Inferior parietal cortex (tissue), 1 donor: ENCODE measurements at regions not wholly inside any gene's neighbourhood (a gene's known extent, or its start where the extent isn't known, plus 50 kb on each side); places are given as distances from the start of the nearest gene placed in this dataset.

ENCODE experiments used
- DNase-seq: peaks from one replicate; pipeline ENCODE4 v3.0.0-alpha.2; 2016; ENCODE audit errors: extremely low spot score

DNA sequence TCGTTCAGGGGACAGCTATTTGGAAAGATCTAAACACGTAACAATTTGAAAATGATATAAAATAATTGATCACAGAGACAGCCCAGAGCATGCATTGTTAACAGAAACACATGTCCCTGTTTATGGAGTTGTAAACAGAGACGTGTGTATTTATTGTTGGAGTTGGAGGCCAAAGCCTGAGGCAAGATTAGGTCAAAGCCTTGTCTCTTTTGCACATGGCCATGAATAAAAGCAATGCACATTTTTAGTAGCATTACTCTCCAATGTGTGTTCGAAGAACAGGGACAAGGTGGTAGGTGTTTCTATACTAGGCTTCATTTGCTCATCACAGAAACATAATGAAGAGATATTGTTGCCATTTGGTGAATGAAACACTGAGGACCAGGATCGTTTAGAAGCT, 841.5 kb upstream of the FANCL start:
- DNase-seq, result no peak

DNA sequence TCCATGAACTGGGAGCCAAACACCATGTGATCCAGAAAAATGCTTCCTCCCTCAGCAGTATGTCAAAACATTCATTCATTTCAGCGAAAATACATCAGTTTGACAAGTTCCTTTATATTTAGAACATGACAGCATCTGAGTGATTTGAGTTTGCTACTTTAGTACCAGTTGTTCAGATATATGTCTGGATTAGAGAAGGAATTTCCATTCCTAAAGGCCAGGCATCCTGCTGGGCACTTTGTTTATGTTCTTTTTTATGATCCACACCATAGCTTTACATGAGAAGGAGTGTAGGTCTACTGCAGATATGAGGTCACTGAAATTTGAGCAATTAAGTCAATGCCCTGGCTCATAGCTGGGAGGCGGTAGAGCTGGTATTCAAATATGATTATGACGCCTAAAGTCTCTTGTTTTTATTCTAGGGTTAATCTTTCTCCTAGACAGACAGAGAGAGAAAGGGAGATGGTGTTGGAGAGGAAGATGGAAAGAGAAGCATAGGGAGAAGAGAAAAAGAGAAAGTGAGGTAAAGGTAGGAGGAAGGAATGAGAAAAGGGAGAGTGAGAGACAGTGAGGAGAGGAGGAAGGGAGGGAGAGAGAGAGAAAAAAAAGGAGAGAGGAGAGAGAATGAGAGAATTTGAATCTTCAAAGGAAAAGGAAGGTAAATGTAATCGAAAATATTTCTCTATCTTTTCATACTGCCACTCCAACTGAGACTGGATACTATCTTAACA, 839.5 kb upstream of the FANCL start:
- no peak for DNase-seq

DNA sequence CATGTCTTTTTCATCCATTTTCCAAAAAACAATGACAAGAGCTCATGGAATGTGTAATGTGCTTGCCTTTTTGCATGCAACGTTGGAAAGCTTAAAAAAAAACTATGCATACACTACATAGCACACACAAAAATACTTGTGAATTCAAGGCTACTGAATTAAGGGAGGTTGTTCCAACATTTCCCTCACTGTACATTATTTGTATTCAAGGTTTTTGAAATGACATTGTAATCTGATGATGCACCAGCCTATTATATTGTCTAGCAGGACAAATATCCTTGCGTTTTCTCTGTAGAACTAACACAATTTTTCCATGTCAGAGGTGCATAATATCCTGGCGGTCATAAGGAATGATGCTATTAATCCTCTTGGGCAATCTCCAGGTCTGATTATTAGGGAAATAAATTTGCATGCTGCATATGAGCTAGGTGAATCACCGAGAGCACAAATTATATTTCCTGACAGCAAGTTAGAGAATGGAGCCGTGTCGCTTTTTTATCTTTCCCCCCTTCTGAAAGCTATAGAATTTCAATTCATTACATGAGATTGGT, 836.9 kb upstream of the FANCL start:
- no peak for DNase-seq

DNA sequence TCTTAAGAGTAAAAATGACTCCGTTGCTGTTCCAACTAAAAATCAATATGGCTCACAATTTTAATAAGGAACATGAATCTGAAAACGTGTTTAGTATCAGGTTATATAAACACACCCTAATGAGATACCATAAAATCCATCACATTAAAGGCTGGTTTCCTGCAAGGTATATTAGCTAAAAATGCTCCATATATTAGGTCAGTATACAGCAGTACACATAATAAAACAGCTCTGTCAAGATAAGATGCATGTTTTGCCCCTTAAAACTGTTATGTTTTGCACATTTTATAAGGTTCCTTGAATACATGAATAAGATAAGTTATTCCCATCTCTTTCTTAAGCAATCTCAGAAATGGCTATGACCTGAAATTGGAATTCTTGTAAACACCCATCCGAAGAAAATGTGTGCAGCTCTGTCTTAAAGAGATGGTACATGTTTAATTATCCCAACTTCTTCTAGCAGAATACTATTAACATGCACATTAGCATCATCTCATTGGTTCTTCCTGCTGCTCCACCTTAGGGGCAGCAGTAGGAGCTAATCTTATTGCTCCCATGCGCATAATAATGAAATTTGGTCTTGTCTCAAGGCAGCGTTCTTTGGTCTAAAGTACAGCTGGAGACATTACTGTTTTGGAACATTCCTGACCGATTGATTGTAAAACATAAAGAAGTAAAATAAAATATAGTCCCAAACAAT, 836.1 kb upstream of the FANCL start:
- no peak for DNase-seq

DNA sequence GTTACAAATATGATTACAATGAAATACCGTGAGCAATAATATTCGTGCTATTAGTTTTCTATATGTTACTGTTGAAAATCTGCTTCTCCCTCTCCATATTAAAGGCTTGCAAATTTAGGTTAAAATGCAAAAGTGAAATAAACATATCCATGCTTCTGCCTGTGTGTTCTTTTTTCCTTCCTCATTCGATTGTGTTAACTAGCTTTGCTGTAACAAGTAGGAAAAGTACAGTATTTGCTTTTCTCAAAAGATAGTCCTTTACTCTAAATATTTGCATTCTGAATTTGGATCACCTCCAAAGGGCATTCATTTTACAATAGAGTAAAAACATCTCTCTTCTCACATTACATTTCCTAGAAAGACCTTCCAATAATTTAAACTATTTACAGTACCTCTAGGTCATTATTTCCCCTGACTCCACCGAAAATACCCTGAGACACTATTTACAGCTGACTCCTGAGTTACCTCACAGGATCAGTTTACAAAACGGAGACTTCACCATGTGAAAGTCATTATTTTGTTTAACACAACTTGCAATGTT, 835.0 kb upstream of the FANCL start:
- DNase-seq, result no peak

DNA sequence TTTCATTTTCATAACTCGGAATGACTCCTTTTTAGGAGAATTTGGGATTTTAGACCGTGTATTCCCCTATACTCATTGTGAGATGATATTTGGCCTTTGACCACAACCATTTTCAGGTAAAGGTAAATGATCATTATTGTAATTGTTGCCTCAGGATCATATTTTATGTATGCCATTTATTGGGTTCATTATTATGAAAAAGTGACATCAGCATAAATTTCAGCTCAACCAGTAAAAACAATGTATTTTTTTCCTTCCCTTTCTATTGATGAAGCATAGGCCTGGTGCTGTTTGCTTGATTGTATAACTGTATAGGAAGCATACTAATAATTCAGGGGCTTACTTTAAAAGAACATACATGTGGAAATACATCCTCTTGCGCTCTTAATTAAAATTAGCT, 832.9 kb upstream of the FANCL start:
- DNase-seq, result no peak

DNA sequence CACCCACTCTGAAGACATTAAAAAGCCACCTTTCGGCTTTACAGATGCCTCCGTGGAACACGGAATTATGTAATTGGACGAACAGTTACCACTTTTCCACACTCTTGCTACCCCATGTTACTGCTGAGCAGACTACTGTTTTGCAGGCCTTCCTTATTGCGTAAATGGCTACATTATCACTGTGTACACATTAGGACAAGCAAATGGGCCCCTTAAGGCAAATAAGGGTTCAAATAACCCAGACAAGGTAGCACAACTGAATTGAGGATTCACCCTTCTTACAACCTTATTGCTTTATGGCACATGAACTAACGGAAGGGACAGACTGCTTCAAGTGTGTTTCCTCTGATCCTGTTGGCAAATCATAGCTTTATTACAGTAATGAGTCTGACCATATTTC, 832.2 kb upstream of the FANCL start:
- DNase-seq, result no peak

DNA sequence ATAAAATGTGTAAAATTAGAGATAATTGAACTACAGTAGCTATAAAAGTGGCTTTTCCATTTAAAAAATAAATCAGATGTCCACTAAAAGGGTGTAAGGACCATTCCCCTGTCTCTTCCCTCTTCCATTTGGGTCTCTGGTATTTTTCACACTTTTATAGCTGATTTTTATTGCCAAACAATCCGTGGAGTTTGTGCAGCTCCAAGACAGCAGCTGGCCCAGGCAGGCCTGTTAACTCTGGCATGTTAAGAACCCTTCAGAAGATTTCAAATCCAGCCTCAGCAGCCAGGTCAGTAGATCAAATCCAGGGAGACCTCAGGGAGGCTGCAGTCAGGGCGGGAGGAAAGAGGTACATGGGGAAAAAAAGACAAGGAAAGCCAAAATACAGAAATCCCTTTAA, 827.1 kb upstream of the FANCL start:
- DNase-seq, result no peak

DNA sequence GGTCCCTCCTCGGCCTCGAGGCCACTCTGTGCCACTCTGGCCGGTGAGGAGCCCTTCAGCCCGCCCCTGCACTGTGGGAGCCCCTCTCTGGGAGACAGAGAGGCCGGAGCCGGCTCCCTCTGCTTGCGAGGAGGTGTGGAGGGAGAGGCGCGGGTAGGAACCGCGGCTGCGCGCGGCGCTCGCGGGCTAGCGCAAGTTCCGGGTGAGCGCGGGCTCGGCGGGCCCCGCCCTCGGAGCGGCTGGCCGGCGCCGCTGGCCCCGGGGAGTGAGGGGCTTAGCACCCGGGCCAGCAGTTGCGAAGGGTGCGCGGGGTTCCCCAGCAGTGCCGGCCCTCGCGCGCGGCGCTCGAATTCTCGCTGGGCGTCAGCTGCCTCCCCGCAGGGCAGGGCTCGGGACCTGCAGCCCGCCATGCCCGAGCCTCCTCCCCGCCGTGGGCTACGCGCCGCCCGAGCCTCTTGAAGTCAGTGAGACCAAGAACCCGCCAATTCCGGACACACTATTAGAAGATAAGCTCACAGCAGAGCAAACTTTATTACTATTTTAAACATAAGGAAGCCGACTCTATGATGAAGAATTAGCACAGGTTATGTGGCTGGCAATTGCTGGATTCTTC, 825.8 kb upstream of the FANCL start:
- no peak for DNase-seq

DNA sequence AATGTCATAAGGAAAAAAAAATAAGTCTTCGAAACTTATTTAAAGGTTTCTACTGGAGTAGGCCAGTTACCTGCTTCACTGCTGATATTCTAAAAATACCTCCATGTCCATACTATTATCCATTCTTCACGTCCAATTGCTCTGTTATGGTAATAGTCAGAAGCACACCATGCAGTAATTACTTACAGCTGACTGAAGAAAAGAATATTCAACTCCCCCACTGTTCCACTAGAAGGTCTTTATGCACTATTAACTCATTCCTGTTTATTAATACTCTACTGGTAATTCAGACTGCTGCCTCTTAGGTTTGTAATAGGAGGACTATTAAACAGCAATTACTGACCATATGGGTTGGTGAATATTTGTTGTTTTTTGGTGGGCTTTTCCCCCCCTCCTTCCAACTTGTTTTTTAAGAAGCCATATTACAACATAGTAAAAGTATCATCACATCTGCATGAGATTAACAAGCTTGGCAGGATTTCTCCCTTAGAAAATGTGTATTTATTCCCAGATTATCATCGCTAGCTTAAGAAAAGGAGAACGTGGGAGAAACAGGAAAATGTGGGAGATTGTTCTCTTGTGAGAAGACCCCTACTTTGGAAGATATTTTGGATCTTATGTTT, 806.4 kb upstream of the FANCL start:
- DNase-seq, result no peak

DNA sequence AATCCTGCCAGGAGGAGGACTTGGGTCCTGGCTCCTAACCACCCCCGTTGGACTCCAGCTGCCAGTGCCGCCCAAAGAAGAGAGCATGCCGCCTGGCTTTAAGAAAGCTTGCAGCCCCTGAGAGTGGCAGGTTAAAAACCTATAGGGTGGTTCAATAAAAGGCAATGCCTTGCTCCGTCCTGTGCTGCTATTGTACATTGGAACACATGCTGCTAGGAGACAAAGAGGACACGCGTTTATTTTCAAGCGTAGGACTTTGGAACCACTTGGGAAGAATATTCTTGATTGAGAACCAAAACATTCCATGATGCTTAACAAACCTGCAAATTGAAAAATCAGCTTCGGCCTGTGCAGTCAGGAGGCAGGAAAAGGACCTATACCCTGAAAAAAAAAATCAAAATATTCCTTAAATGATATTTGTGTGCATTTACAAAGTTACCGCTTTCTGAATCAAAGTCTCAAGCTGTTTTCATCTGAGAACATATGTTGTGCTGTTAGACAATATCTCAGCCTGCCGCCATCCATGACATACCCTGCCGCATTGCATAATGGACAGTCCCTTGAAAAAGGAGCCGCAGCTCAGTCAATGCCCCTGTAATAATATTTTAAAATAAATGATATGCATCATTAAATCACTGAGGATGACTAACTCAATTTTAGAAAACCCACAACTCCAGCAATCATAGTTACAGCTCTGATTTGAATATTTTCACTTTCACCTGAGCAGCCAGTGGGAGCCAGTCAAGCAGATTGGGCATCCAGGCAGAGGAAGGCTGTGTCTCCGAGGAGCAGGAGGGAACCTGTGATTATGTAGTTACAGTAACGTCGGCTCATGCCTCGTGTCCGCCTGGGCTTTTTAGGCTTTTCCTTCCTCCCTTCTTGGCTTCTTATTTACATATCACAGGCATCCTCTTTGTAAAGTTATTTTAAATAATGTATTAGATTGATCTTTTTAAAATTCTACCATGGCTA, 805.6 kb upstream of the FANCL start:
- no peak for DNase-seq

DNA sequence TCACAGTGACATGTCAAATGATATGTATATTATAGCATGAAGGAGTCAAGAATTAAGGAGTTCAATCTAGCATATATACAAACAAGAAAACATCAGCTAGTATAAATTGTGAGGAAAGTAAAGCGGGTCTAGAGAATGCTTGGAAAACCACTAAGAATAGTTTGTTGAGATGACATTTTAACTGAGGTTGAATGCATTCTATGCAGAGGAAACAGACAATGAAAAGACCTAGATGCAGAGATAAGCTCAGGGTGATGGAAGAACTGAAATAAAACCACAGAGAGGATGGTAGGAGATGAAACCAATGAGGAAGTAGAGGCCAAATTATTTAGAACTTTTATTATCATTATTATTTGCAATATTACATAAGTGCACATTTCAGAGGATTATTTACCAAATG, 803.6 kb upstream of the FANCL start:
- no peak for DNase-seq

DNA sequence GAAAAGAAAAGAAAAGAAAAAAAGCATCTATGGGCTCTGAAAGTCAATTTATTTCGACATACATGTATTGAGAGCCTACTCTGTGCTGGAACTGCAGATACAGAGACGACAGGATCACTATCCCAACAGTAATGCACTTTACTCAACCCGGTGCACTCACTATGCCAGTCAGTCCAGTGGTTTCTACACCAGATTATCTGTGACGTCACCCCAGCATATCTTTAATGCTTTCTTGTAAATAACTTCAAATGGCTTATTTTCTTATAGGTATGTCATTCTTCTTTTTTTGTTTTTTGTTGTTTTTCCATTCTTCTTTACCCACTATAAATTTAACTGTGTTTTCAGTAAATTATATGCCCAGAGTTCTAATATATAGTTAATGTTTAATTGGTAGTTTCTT, 800.0 kb upstream of the FANCL start:
- no peak for DNase-seq

DNA sequence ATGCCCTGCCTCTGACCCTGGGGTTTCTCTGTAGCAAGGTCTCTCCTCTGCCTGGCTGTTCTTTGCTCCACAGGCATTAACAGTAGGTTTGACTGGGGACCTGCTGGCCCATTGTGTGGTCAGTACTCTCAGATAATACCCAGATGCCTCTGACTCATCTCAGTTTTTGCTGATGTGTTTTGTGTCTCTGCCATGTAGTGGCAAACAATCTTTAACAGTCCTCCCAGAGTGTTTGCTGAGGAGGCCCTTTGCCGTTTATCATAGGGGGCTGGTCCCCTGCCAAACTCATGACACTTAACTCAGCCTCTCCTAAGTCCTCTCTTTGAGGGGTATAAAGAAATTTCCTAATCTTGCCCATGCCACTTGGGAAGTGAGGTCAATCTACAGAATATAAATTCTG, 793.7 kb upstream of the FANCL start:
- DNase-seq, result no peak

DNA sequence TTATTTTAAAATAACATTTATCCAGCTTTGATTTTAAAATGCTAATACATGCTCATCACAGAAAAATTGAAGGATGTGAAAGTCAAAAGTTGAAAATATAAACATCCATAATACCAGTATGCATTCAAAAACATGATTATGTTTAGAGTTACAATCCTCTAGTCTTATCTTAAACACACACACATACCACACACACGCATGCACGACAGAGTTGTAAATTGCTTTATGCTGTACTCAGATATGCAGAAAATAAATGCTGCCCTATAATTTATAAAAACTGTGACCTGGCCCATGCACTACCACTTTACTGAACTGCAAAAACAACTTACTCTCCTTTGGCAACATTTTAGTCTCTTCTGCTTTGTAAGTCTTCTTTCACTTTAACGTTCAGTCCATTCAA, 793.0 kb upstream of the FANCL start:
- DNase-seq, result no peak

DNA sequence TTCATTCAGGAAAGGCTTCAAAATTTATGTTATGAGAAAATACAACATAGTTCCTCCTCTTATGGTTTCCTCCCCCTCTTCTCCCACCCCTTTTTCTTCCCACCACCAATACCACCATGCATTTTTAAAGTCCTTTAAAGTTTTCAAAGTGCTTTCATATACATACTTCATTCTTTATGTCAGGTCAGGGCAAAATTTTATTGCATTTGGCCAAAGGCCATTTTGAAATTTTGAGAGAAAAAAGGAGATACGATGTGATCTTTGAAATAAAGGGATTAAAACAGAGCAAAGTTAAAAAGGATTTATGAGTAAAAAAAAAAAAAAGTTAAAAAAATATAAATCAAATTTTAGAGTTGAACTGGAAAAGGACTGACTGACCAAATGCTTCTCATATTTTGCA, 792.5 kb upstream of the FANCL start:
- no peak for DNase-seq

DNA sequence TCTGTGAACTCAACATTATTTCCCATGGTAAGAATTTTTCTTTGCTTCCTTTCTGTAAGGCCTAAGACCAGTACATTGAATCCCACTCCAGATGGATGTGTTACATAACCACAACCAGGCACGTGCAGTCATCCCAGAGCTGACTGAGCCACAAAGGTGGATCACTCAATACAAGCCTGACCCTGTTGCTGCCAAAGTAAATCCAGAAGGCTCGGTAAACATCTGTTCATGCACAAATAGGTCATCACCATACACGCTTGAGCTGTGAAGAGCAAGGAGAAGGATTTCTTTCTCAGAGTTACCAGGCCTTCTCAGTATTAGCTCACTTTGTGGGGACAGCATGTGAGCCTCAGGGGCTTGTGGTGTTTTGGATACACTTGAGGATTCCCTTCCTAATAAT, 791.4 kb upstream of the FANCL start:
- no peak for DNase-seq

DNA sequence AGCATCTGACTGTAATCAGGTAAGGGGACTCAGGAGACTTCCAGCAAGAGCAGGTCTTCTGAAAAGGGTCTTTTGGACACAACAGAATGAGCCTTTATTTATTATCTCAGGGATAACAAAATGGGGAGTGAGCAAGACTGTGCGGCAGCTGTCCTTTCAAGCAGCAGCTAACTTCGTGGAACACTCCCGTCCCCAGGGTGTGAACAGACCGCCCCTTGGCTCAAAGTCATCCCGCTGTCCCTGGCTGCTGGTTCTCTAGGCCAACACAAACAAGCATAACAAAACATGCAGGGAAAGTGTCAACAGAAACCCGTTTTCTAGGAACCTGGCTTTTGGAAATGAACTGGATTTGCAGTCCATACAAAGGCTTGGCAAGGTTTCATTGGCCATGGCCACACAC, 787.9 kb upstream of the FANCL start:
- DNase-seq, result no peak

DNA sequence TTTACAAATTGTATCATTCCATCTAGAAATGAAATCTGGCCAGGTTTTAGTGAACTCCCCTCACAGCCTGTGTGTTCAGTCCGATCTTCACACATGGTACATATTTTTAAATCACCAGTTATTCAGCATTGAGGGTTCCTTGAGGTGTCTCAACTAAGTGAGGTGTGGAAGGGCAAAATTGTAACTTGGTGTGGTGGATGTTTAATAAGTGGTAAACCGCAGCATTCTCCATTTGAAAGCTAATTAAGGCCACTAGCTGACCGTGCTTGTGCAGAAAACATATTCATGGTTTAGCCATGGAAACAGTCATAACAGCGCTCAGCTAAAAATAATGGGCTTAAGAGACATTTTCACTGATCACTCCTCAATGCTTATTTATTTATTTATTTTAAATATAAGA, 786.2 kb upstream of the FANCL start:
- DNase-seq, result no peak

DNA sequence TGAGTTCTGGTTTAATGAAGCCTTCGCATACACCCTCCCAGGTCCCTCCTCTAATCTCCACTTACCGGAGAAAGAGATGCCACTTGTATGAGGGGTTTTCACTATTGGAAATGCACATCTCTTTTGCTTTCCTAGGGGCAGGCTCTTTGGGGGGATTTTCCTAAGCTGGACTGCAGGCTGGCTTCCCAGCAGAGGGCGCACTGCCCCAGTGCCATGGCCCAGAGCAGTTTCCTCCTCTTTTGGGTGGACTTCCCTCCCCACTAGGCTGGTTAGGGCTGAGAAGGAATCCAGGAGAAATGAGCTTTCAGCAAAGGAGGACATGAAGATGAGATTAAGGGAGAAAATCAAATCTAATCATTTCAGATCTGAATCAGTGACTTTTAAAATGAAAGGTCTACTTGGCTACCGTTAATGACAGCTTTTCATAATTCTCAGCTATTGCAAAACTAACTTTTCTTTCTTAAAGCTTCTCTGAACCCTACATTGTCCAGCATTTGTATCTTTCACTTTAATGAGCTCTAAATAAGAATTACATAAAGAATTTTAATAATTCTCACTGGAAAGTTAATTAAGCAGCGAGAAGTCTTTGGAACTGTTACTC, 784.1 kb upstream of the FANCL start:
- DNase-seq, result no peak

DNA sequence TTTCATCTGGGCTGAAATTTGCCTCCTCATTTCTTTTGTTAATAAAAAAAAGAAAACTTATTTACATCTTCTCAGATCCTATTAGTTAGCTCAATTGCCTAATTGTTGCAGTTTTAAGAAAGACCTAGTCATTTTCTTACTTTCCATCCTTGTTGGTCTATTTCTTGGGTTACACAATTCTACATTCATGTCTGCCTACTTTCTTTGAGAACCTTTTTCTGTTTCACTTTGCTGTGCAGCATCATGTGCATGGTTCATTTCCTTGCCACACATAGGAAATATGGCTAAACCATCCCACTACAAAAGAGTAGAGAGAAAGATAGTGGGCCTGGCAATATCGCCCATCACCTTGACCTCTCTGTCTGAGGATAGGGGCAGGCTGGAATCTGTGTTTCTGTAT, 780.7 kb upstream of the FANCL start:
- DNase-seq, result no peak
